K562 (cell line): ENCODE measurements at regions not wholly inside any gene's neighbourhood (a gene's known extent, or its start where the extent isn't known, plus 50 kb on each side); places are given as distances from the start of the nearest gene placed in this dataset.

Experiments
- ATAC-seq: fragments of 200-7000 bp; cut with Tn5 transposase; 3 replicates; pipeline ENCODE4 v1.9.1; 2020; ENCODE audit warnings: moderate library complexity
- BruUV-seq: library from RNA; stranded (reverse); fragments of 400-500 nt; replicated peaks from 2 replicates; lab custom pipeline; 2021; lab: Mats Ljungman, UMichigan
- CTCF ChIA-PET: fragments of 300-600 bp; formaldehyde crosslinking; extraction: SDS; loops from one replicate; lab custom pipeline; 2021; ENCODE audit warnings: low intra/inter-chr PET ratio; lab: Yijun Ruan, JAX
- POLR2A ChIA-PET: fragments of 300-600, 350-650 bp; sonication (Branson Sonifier 250); formaldehyde crosslinking; extraction: SDS; loops from one replicate; lab custom pipeline; 2021; ENCODE audit warnings: antibody characterized with exemption, inconsistent platforms; lab: Yijun Ruan, JAX
- DNase-seq, 4 experiments: peaks; one replicate each; pipeline versions ENCODE4 v3.0.0 to v3.0.0-alpha.2; 2011 to 2018; ENCODE audit warnings: low spot score in 3 of 4, mixed read lengths in 3 of 4; ENCODE audit errors: extremely low read depth in 1 of 4
- FAIRE-seq: peaks from 2 replicates; lab custom pipeline; 2011; peaks lifted over from hg19 to GRCh38; lab: Jason Lieb, UNC
- H2AFZ ChIP-seq: 2 replicates; pipeline ENCODE4 v1.6.0; 2011; ENCODE audit warnings: low read depth, low read length, control low read depth, inconsistent platforms
- H3K27ac ChIP-seq: fragments of 200-600 bp; 3 replicates; pipeline ENCODE4 v1.8.0; 2011; ENCODE audit warnings: low read depth, mild to moderate bottlenecking, control low read depth, inconsistent platforms, low read length, moderate library complexity, mixed read lengths; ENCODE audit errors: extremely low read depth
- H3K27me3 ChIP-seq, 2 experiments: fragments of 300-600 bp in 1 of 2; 2 replicates in 1 of 2; 3 replicates in 1 of 2; pipeline versions ENCODE4 v1.6.0 to v1.8.0; 2011; ENCODE audit warnings: inconsistent platforms in 2 of 2, low read length in 2 of 2, mild to moderate bottlenecking in 1 of 2, mixed read lengths in 1 of 2, moderate library complexity in 1 of 2; ENCODE audit not compliant: control insufficient read depth in 2 of 2, insufficient read depth in 2 of 2
- H3K36me3 ChIP-seq: fragments of 300-600 bp; 3 replicates; pipeline ENCODE4 v1.8.0; 2011; ENCODE audit warnings: mild to moderate bottlenecking, low read length, inconsistent platforms; ENCODE audit not compliant: control insufficient read depth, insufficient read depth
- H3K4me1 ChIP-seq, 2 experiments: fragments of 200-600 bp in 1 of 2; replicated peaks in 1 of 2; 2 replicates in 1 of 2; 3 replicates in 1 of 2; pipeline versions ENCODE4 v1.5.1 to v1.8.0; 2011; ENCODE audit warnings: inconsistent platforms in 2 of 2, low read length in 2 of 2, mild to moderate bottlenecking in 1 of 2, mixed read lengths in 1 of 2, moderate library complexity in 1 of 2; ENCODE audit not compliant: control insufficient read depth in 2 of 2, insufficient read depth in 2 of 2
- H3K4me2 ChIP-seq: 2 replicates; pipeline ENCODE4 v1.6.1; 2011; ENCODE audit warnings: low read length, control low read depth, inconsistent platforms, mixed read lengths; ENCODE audit not compliant: insufficient read depth
- H3K4me3 ChIP-seq: fragments of 200-600 bp; sonication (generic), shearing (Covaris generic); 2 replicates; pipeline ENCODE4 v1.5.1; 2016; ENCODE audit warnings: control low read depth, inconsistent platforms
- H3K79me2 ChIP-seq: fragments of 200-600 bp; 3 replicates; pipeline ENCODE4 v1.8.0; 2011; ENCODE audit warnings: low read length, inconsistent platforms; ENCODE audit not compliant: control insufficient read depth, insufficient read depth
- H3K9ac ChIP-seq, 2 experiments: 2 replicates each; pipeline versions ENCODE4 v1.6.0 to v1.6.1; 2011; ENCODE audit warnings: low read depth in 2 of 2, low read length in 2 of 2, control low read depth in 1 of 2, inconsistent platforms in 1 of 2, mild to moderate bottlenecking in 1 of 2, mixed read lengths in 1 of 2; ENCODE audit not compliant: insufficient read depth in 1 of 2
- H3K9me1 ChIP-seq: one replicate; pipeline ENCODE4 v1.6.0; 2011; ENCODE audit warnings: inconsistent platforms, mild to moderate bottlenecking, low read length, moderate library complexity; ENCODE audit not compliant: control insufficient read depth, insufficient read depth
- H3K9me3 ChIP-seq: replicated peaks from 2 replicates; pipeline ENCODE4 v1.5.1; 2011; ENCODE audit warnings: low read depth, low read length, inconsistent platforms; ENCODE audit not compliant: control insufficient read depth, insufficient read depth
- H4K20me1 ChIP-seq: replicated peaks from 2 replicates; pipeline ENCODE4 v1.6.1; 2011; ENCODE audit warnings: low read length, inconsistent platforms, mixed read lengths; ENCODE audit not compliant: control insufficient read depth, insufficient read depth
- BRD9 ChIP-seq: fragments of 450-650 bp; IDR thresholded peaks from 2 replicates; pipeline ENCODE4 v1.6.1; 2018; ENCODE audit warnings: low read depth; ENCODE audit not compliant: partially characterized antibody
- E2F4 ChIP-seq: sonication (generic); formaldehyde crosslinking; IDR thresholded peaks from 2 replicates; pipeline ENCODE4 v1.8.0; 2022; ENCODE audit warnings: mild to moderate bottlenecking, low read depth, missing genetic modification reagents
- KDM5B ChIP-seq: fragments of 200-600 bp; sonication (generic); IDR thresholded peaks from 2 replicates; pipeline ENCODE4 v1.6.1; 2012; ENCODE audit warnings: low read depth, mild to moderate bottlenecking, moderate library complexity, low read length, control low read depth, inconsistent platforms; ENCODE audit not compliant: insufficient replicate concordance
- SMAD2 ChIP-seq: fragments of 150-350 bp; IDR thresholded peaks from 2 replicates; pipeline ENCODE4 v1.6.1; 2014; ENCODE audit warnings: low read depth, mild to moderate bottlenecking, low read length
- SMARCE1 ChIP-seq: fragments of 450-650 bp; IDR thresholded peaks from 2 replicates; pipeline ENCODE4 v1.7.1; 2016; ENCODE audit warnings: mild to moderate bottlenecking
- SRSF9 ChIP-seq: fragments of 200-400 bp; formaldehyde crosslinking; IDR thresholded peaks from 2 replicates; pipeline ENCODE4 v1.6.1; 2017; ENCODE audit warnings: low read depth, low read length, borderline replicate concordance
- ZNF280A ChIP-seq: fragments of 450-650 bp; IDR thresholded peaks from 2 replicates; pipeline ENCODE4 v1.6.1; 2018; ENCODE audit warnings: mild to moderate bottlenecking, low read depth; ENCODE audit not compliant: partially characterized antibody
- ZNF592 ChIP-seq: fragments of 450-650 bp; IDR thresholded peaks from 2 replicates; pipeline ENCODE4 v1.6.1; 2017; ENCODE audit warnings: antibody characterized with exemption, mild to moderate bottlenecking
- ZNF639 ChIP-seq, 2 experiments: fragments of 200-800 bp in 1 of 2; sonication (Bioruptor generic) in 1 of 2; sonication (generic) in 1 of 2; formaldehyde crosslinking in 1 of 2; IDR thresholded peaks in 1 of 2; conservative IDR thresholded peaks in 1 of 2; 2 replicates each; pipeline versions ENCODE4 v1.5.0 to v1.6.1; 2016 to 2020; ENCODE audit warnings: missing compliant biosample characterization in 1 of 2, missing genetic modification characterization in 1 of 2, missing genetic modification reagents in 1 of 2
- WGBS: fragments of 100-300 bp; shearing (Covaris generic); methylation state at CpG from one replicate; pipeline ENCODE4 v1.1.6; 2016; ENCODE audit warnings: low coverage, mixed read lengths; ENCODE audit not compliant: insufficient coverage; ENCODE audit errors: missing lambda C conversion rate; 5-methylcytosine and 5-hydroxymethylcytosine counted together
- in situ Hi-C: fragments of 300-500 bp; cut with MboI; formaldehyde crosslinking; loops from 4 replicates; pipeline ENCODE4 v1.15.0; 2018; ENCODE audit warnings: inconsistent platforms, mixed read lengths
- intact Hi-C: fragments of 100-400 bp; cut with micrococcal nuclease; formaldehyde crosslinking; loops from 2 replicates; pipeline ENCODE4 v1.14.2; 2022

- no peaks in the 10 kb centered on the region for H3K9me1 ChIP-seq
- no peak for ATAC-seq
- no peak for FAIRE-seq
- no peaks in the 10 kb centered on the region for H4K20me1 ChIP-seq
- no peak overlapping the region for H3K27ac ChIP-seq
- no peak overlapping the region for H3K4me2 ChIP-seq
- under 1% methylated on average over 11 of the region's 11 CpGs for WGBS
- no peaks in the 10 kb centered on the region for H3K9me3 ChIP-seq
- H3K36me3 ChIP-seq = no peaks in the 10 kb centered on the region
- H3K4me3 ChIP-seq = no peak overlapping the region
- BruUV-seq = no TSS peak
- H3K4me1 ChIP-seq = no peaks in the 10 kb centered on the region
- no peaks in the 10 kb centered on the region for H3K79me2 ChIP-seq
- H3K27me3 ChIP-seq = no peaks in the 10 kb centered on the region; a peak in 1 of 5 replicates
- POLR2A ChIA-PET = no interaction called here
- H2AFZ ChIP-seq = no peak overlapping the region
- CTCF ChIA-PET = no interaction called here
- DNase-seq = no peak
- in situ Hi-C loops (no loop called here), intact Hi-C loops (no loop called here)
- no peak overlapping the region for H3K9ac ChIP-seq
- TF ChIP-seq SMARCE1 = no peak
- TF ChIP-seq ZNF280A = no peak
- no peak for TF ChIP-seq BRD9
- TF ChIP-seq E2F4 (CRISPR knock-in tag) = no peak
- TF ChIP-seq SRSF9 = no peak
- no peak for TF ChIP-seq ZNF639 (CRISPR knock-in tag; conservative IDR thresholded peaks at IDR 0.05 in 1 of 2, IDR thresholded peaks at IDR 0.05 in 1 of 2)
- TF ChIP-seq SMAD2 = no peak
- TF ChIP-seq KDM5B = no peak
- TF ChIP-seq ZNF592 = no peak
Measured at GRCh38 chr17:34071886-34072420, 183.1 kb upstream of the CCL2 start.
